Hepatocyte (in vitro differentiated cells): ENCODE measurements at regions not wholly inside any gene's neighbourhood (a gene's known extent, or its start where the extent isn't known, plus 50 kb on each side); places are given as distances from the start of the nearest gene placed in this dataset.

Experiments used
- DNase-seq: peaks from one replicate; pipeline ENCODE4 v3.0.0-alpha.2; 2016; ENCODE audit warnings: low spot score
- H2AFZ ChIP-seq: fragments of 200-600 bp; sonication (generic); 2 replicates; pipeline ENCODE4 v1.6.0; 2016; ENCODE audit warnings: antibody characterized with exemption, mild to moderate bottlenecking
- H3K27ac ChIP-seq: fragments of 200-600 bp; sonication (generic); 2 replicates; pipeline ENCODE4 v1.5.1; 2016; ENCODE audit warnings: mild to moderate bottlenecking
- H3K27me3 ChIP-seq: fragments of 200-600 bp; sonication (generic); 2 replicates; pipeline ENCODE4 v1.6.1; 2016
- H3K36me3 ChIP-seq: fragments of 200-600 bp; sonication (generic); replicated peaks from 2 replicates; pipeline ENCODE4 v1.5.1; 2016; ENCODE audit warnings: low read depth; ENCODE audit not compliant: insufficient read depth
- H3K4me1 ChIP-seq: fragments of 200-600 bp; sonication (generic); 2 replicates; pipeline ENCODE4 v1.5.1; 2016; ENCODE audit warnings: mild to moderate bottlenecking, moderate library complexity; ENCODE audit not compliant: insufficient read depth
- H3K4me2 ChIP-seq: fragments of 200-600 bp; sonication (generic); 2 replicates; pipeline ENCODE4 v1.6.0; 2016
- H3K4me3 ChIP-seq: fragments of 200-600 bp; sonication (generic); 2 replicates; pipeline ENCODE4 v1.5.1; 2016; ENCODE audit warnings: mild to moderate bottlenecking
- H3K79me2 ChIP-seq: fragments of 200-600 bp; sonication (generic); 2 replicates; pipeline ENCODE4 v1.6.0; 2017; ENCODE audit warnings: mild to moderate bottlenecking
- H3K9me2 ChIP-seq: fragments of 200-600 bp; sonication (generic); replicated peaks from 2 replicates; pipeline ENCODE4 v1.6.0; 2017; ENCODE audit warnings: mild to moderate bottlenecking; ENCODE audit not compliant: insufficient read depth
- H3K9me3 ChIP-seq: fragments of 200-600 bp; sonication (generic); 2 replicates; pipeline ENCODE4 v1.5.1; 2016; ENCODE audit warnings: low read depth, mild to moderate bottlenecking
- H4K20me1 ChIP-seq: fragments of 200-600 bp; sonication (generic); 2 replicates; pipeline ENCODE4 v1.6.0; 2016; ENCODE audit warnings: mild to moderate bottlenecking; ENCODE audit not compliant: insufficient read depth, poor library complexity, severe bottlenecking
- EZH2 ChIP-seq: fragments of 200-600 bp; sonication (generic); IDR thresholded peaks from 2 replicates; pipeline ENCODE4 v1.6.1; 2016; ENCODE audit warnings: antibody characterized with exemption, mild to moderate bottlenecking, borderline replicate concordance
- EZH2phosphoT487 ChIP-seq: fragments of 200-600 bp; sonication (generic); IDR thresholded peaks from one replicate; pipeline ENCODE4 v1.6.1; 2018; ENCODE audit warnings: antibody characterized with exemption, mild to moderate bottlenecking, low read depth, moderate library complexity; ENCODE audit not compliant: unreplicated experiment, severe bottlenecking
- whole genome bisulfite sequencing: methylation state at CpG from one replicate; pipeline ENCODE4 v1.1.6; 2016; ENCODE audit warnings: low lambda C conversion rate; ENCODE audit errors: missing lambda C conversion rate; 5-methylcytosine and 5-hydroxymethylcytosine counted together
- TF ChIP-seq, protein P1 (sequence below): fragments of 200-600 bp; sonication (generic); IDR thresholded peaks from 2 replicates; pipeline ENCODE4 v1.5.1; 2016; ENCODE audit warnings: antibody characterized with exemption, mild to moderate bottlenecking; ENCODE audit not compliant: poor library complexity

DNA sequence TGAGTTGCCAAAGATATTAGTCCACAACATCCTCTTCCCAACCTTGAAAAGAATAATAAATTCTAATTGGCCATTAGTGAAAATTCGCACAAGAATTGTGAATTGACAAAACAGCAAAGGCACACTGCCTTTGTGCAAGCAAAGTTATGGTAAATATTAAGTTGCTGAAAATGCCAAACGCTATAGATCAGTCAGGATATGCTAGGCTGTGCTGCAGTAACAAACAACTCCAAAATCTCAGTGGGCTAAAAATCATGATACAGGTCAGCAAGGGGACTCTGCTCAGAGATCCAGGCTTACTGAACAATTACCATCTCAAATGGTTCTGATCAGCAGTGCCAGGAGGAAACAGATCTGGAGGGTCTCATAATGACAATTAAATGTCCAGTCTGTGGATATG lies 238.0 kb upstream of the IGF1R start:
- 91% methylated on average over 2 of the region's 2 CpGs for WGBS
- no peak for DNase-seq
- no peaks in the 10 kb centered on the region for H3K9me2 ChIP-seq
- no peak overlapping the region for H3K27ac ChIP-seq
- H3K4me1 ChIP-seq: no peaks in the 10 kb centered on the region
- H3K27me3 ChIP-seq: no peaks in the 10 kb centered on the region
- no peak overlapping the region for H2AFZ ChIP-seq
- H3K4me3 ChIP-seq: no peak overlapping the region
- no peaks in the 10 kb centered on the region for H3K9me3 ChIP-seq
- H4K20me1 ChIP-seq: no peaks in the 10 kb centered on the region
- no peaks in the 10 kb centered on the region for H3K79me2 ChIP-seq
- TF ChIP-seq EZH2: no peak
- no peak for TF ChIP-seq EZH2phosphoT487
- TF ChIP-seq, protein P1, sequence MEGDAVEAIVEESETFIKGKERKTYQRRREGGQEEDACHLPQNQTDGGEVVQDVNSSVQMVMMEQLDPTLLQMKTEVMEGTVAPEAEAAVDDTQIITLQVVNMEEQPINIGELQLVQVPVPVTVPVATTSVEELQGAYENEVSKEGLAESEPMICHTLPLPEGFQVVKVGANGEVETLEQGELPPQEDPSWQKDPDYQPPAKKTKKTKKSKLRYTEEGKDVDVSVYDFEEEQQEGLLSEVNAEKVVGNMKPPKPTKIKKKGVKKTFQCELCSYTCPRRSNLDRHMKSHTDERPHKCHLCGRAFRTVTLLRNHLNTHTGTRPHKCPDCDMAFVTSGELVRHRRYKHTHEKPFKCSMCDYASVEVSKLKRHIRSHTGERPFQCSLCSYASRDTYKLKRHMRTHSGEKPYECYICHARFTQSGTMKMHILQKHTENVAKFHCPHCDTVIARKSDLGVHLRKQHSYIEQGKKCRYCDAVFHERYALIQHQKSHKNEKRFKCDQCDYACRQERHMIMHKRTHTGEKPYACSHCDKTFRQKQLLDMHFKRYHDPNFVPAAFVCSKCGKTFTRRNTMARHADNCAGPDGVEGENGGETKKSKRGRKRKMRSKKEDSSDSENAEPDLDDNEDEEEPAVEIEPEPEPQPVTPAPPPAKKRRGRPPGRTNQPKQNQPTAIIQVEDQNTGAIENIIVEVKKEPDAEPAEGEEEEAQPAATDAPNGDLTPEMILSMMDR: no peak
- H3K4me2 ChIP-seq: no peak overlapping the region
- H3K36me3 ChIP-seq: no peaks in the 10 kb centered on the region

DNA sequence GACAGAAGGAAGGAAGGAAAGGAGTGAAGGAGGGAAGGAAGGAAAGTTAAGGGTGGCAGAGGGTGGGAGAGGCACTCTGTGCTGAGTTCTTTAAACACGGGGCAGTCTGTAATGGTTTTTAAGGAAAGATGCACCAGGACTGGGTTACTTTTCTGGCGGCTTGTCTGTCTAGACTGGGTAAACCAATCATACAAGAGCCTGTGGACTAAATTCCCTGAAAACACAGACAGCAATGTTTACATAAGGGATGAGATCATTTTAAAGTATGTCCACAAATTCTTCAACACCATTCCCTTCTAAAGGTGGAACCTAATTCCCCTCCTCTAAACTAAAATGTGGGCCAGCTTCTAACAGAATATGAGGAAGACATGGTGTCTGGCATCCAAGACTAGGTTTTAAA lies 235.5 kb upstream of the IGF1R start:
- 64% methylated on average over 1 of the region's 2 CpGs for WGBS
- no peak for TF ChIP-seq EZH2
- H3K4me2 ChIP-seq: no peak overlapping the region

DNA sequence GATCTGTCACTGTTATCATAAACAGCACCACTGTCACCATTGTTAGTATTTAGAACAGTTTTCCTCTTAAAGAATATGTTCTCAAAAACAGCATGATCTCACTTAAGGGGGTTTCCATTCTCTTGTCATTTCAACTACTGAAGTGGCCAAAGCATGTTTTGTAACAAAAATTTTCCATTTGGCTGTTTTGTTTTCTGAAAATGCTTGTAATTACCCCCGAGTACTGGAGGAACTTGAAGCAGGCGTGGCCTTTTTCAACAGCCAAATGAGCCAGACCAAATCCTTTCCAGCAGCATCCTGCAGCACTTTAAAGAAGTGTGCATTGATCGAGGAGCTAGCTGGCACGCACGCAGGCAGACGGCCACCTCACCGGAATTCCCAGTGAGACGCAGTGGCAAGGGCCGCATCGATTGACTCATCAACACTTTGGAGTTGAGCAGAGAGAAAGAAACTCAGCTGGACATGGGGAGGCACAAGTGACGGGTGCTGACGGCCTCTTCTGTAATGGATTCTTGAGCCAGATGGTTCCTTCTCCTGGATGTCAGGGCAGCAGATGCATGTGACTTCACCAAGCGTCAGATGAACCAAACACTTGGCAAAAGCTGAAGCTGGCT lies 234.3 kb upstream of the IGF1R start:
- no peak overlapping the region for H2AFZ ChIP-seq
- H3K27me3 ChIP-seq: no peaks in the 10 kb centered on the region
- H4K20me1 ChIP-seq: no peaks in the 10 kb centered on the region
- H3K9me3 ChIP-seq: no peaks in the 10 kb centered on the region
- H3K27ac ChIP-seq: no peak overlapping the region
- H3K9me2 ChIP-seq: no peaks in the 10 kb centered on the region
- no peaks in the 10 kb centered on the region for H3K36me3 ChIP-seq
- no peaks in the 10 kb centered on the region for H3K4me1 ChIP-seq
- no peaks in the 10 kb centered on the region for H3K79me2 ChIP-seq
- H3K4me3 ChIP-seq: no peak overlapping the region
- WGBS: 94% methylated on average over 13 of the region's 13 CpGs
- TF ChIP-seq EZH2phosphoT487: no peak
- TF ChIP-seq, protein P1: no peak
- no peak for TF ChIP-seq EZH2
- H3K4me2 ChIP-seq: no peak overlapping the region
- DNase-seq: no peak

More for the DNA sequence above, 235.5 kb upstream of the IGF1R start:
- H3K4me1 ChIP-seq: no peaks in the 10 kb centered on the region
- no peaks in the 10 kb centered on the region for H3K9me2 ChIP-seq
- no peak for DNase-seq
- H3K79me2 ChIP-seq: no peaks in the 10 kb centered on the region
- H3K27me3 ChIP-seq: no peaks in the 10 kb centered on the region
- H3K27ac ChIP-seq: no peak overlapping the region
- no peaks in the 10 kb centered on the region for H3K9me3 ChIP-seq
- H3K4me3 ChIP-seq: no peak overlapping the region
- H3K36me3 ChIP-seq: no peaks in the 10 kb centered on the region
- no peaks in the 10 kb centered on the region for H4K20me1 ChIP-seq
- H2AFZ ChIP-seq: no peak overlapping the region

DNA sequence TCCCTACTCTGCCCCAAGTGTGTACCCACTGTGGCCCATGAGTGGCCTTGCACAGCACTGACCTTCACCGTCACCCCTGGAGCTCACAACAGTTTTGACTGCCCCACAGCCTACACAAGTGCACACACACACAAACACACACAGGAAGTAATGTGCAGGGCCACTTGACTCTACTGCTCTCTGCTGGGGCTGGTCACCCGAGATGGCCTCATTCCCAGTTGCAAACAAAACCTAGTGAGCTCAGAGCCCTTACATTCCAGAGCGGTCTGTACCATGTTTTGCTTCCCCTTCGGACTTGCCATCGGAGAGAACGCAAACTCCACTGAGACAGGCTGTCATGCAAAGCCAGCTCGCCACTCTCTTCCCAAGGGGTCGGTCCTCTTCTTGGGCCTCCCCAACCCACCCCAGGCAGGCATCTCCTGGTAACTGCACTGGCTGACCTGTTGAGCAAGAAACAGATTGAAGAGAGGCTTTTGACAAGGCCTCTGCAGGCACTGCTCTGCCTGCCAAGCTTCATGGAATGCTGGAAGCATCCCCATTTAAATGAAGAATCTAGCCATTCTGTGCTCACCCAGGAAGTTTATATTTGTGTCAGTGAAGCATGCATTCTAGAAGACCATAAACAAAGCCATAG lies 232.0 kb upstream of the IGF1R start:
- Histone ChIP-seq H3K79me2 (no peaks in the 10 kb centered on the region), H3K9me2 (no peaks in the 10 kb centered on the region), H3K27ac (no peak overlapping the region), H3K36me3 (no peaks in the 10 kb centered on the region), H3K4me1 (no peaks in the 10 kb centered on the region), H3K4me2 (no peak overlapping the region), H4K20me1 (no peaks in the 10 kb centered on the region), H3K27me3 (peaks cover 11% of the 10 kb centered on the region), H2AFZ (no peak overlapping the region), H3K4me3 (no peak overlapping the region), H3K9me3 (no peaks in the 10 kb centered on the region)
- no peak for DNase-seq
- no peak for TF ChIP-seq EZH2phosphoT487
- TF ChIP-seq, protein P1: no peak
- no peak for TF ChIP-seq EZH2
- WGBS: 76% methylated on average over 8 of the region's 8 CpGs
